ENCODE measurements at regions not wholly inside any gene's neighbourhood (a gene's known extent, or its start where the extent isn't known, plus 50 kb on each side); places are given as distances from the start of the nearest gene placed in this dataset.

DNA sequence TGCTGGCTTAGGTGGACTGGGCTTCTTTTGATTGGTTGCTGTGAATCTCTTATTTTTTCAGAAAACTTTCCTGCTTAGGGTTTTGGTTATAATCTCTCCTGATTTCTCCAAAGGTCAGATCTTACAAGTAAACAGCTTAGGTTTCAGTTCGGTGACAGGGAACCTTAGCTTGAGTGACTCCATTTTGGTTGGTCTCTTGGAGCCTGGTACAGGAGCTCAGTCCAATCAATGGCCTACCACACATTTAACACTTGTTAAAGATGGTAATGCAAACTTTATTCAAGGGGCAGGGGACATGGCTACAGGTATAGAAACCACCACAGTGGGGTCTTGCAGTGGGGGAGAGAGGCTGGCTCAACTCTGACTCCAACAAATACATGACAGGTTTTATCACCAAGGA, 180.9 kb upstream of the THBS1 start:
- no peak for TF ChIP-seq IKZF1 (IDR thresholded peaks at IDR 0.05)
- ATAC-seq, result no peak
- no peaks in the 10 kb centered on the region for H3K79me2 ChIP-seq (ENCODE audit: insufficient read depth, low read length)
- peaks cover 6% of the 10 kb centered on the region; the same call in 1 of the 2 replicates for H3K4me1 ChIP-seq (ENCODE audit: insufficient read depth, low read length)
- BruUV-seq (replicated peaks), result no TSS peak
- H3K36me3 ChIP-seq (replicated peaks in 1 of 2; ENCODE audit: control insufficient read depth in 1 of 2, insufficient read depth in 2 of 2, low read length in 2 of 2), result no peaks in the 10 kb centered on the region
- intact Hi-C loops (cut with micrococcal nuclease; ENCODE audit: unreplicated experiment) (loop anchor here (5.0 kb wide), 1 partner anchor 38 kb away; no protein-coding TSS in a partner anchor), in situ Hi-C loops (cut with HindIII; ENCODE audit: extremely low pct_ligation_motif_present, low pct_unique_long_range_greater_than_20kb) (no loop called here)
- CTCF ChIA-PET (ENCODE audit: low intra/inter-chr PET ratio, low total read pairs), result no interaction called here
- no peak overlapping the region for H3K4me2 ChIP-seq (ENCODE audit: low read depth, low read length)
- no peaks in the 10 kb centered on the region for H3K9me3 ChIP-seq (ENCODE audit: low read length)
- 89% methylated on average over 1 of the region's 1 CpG for WGBS (ENCODE audit: low lambda C conversion rate)
- POLR2A ChIA-PET, result no interaction called here
- no peak overlapping the region for H2AFZ ChIP-seq (ENCODE audit: low read length)
- no peak overlapping the region for H3K9ac ChIP-seq (ENCODE audit: insufficient read depth, low read depth, low read length)
- no peaks in the 10 kb centered on the region; a peak in 1 of 5 replicates for H3K27me3 ChIP-seq (ENCODE audit: control insufficient read depth in 1 of 2, insufficient read depth in 2 of 2, low read length in 2 of 2)
- no peak for DNase-seq (ENCODE audit: low spot score)
- no peaks in the 10 kb centered on the region for H4K20me1 ChIP-seq (ENCODE audit: insufficient read depth, low read length)
- H3K4me3 ChIP-seq (replicated peaks in 1 of 3; ENCODE audit: insufficient read depth in 1 of 3, low read depth in 2 of 3, low read length in 3 of 3), result no peak overlapping the region
- no peak overlapping the region for H3K27ac ChIP-seq (ENCODE audit: extremely low read length, insufficient read depth, low read length)
- no peak for FAIRE-seq

DNA sequence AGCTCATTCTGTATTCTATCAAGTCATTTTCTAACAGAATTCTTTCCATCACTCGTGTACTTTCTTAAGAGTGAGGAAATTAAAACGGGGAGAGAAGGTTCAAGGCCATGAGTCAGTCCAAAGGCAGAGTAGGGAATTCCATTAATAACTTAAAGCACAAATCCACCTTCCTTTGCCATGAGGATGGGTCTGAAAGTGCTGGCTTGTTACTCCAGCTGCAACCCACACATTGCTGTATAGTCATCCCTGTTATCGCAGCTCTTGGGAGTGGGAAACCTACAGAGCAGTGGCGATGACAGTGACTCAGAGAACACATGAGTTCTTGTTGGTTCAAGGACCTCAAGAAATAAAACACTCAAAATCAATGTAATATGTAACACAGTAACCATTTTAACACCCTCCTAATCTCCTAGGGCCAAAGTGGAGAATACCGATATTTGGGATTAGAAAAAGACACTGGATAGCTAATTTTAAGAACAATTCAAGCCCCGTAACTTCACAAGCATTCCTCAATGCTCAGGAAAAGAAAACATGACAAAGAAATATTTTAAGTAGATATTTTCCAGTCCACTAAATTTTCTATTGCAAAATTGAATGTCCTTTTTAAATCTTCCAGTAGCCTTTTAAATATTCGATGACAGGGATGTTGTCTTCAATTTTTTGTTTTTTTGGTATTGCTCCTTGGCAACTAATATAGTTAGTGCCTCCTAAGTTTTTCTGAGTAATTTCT, 179.9 kb upstream of the THBS1 start:
- Histone ChIP-seq H2AFZ (ENCODE audit: low read length) (no peak overlapping the region), H3K79me2 (ENCODE audit: insufficient read depth, low read length) (no peaks in the 10 kb centered on the region), H3K4me3 (replicated peaks in 1 of 3; ENCODE audit: insufficient read depth in 1 of 3, low read depth in 2 of 3, low read length in 3 of 3) (no peak overlapping the region), H3K4me1 (ENCODE audit: insufficient read depth, low read length) (peaks cover 6% of the 10 kb centered on the region; the same call in 1 of the 2 replicates), H4K20me1 (ENCODE audit: insufficient read depth, low read length) (no peaks in the 10 kb centered on the region), H3K9ac (ENCODE audit: insufficient read depth, low read depth, low read length) (no peak overlapping the region), H3K9me3 (ENCODE audit: low read length) (no peaks in the 10 kb centered on the region), H3K36me3 (replicated peaks in 1 of 2; ENCODE audit: control insufficient read depth in 1 of 2, insufficient read depth in 2 of 2, low read length in 2 of 2) (no peaks in the 10 kb centered on the region), H3K4me2 (ENCODE audit: low read depth, low read length) (no peak overlapping the region), H3K27me3 (ENCODE audit: control insufficient read depth in 1 of 2, insufficient read depth in 2 of 2, low read length in 2 of 2) (no peaks in the 10 kb centered on the region; a peak in 1 of 5 replicates), H3K27ac (ENCODE audit: extremely low read length, insufficient read depth, low read length) (no peak overlapping the region)
- BruUV-seq (replicated peaks), result no TSS peak
- WGBS (ENCODE audit: low lambda C conversion rate), result 63% methylated on average over 7 of the region's 7 CpGs
- no peak for FAIRE-seq
- in situ Hi-C loops (cut with HindIII; ENCODE audit: extremely low pct_ligation_motif_present, low pct_unique_long_range_greater_than_20kb), result no loop called here
- no peak for ATAC-seq
- intact Hi-C loops (cut with micrococcal nuclease; ENCODE audit: unreplicated experiment), result loop anchor here (5.0 kb wide), 1 partner anchor 39 kb away; no protein-coding TSS in a partner anchor
- ChIA-PET POLR2A (no interaction called here), CTCF (ENCODE audit: low intra/inter-chr PET ratio, low total read pairs) (no interaction called here)
- DNase-seq (ENCODE audit: low spot score), result no peak
- TF ChIP-seq BORCS8-MEF2B (CRISPR knock-in tag; IDR thresholded peaks at IDR 0.05) (no peak), LCORL (IDR thresholded peaks at IDR 0.05) (no peak), LCORL (CRISPR knock-in tag; IDR thresholded peaks at IDR 0.05) (no peak), GATA4 (IDR thresholded peaks at IDR 0.05; ENCODE audit: borderline replicate concordance, low read depth) (no peak), HHEX (CRISPR knock-in tag; IDR thresholded peaks at IDR 0.05) (no peak), ZNF558 (CRISPR knock-in tag; IDR thresholded peaks at IDR 0.05; ENCODE audit: borderline replicate concordance) (no peak), TGIF2 (CRISPR knock-in tag; IDR thresholded peaks at IDR 0.05) (no peak), CHD4 (IDR thresholded peaks at IDR 0.05; ENCODE audit: borderline replicate concordance, low read length) (no peak), ZBTB3 (CRISPR knock-in tag; IDR thresholded peaks at IDR 0.05; ENCODE audit: borderline replicate concordance, low read depth) (no peak)
- TF ChIP-seq, protein P1, sequence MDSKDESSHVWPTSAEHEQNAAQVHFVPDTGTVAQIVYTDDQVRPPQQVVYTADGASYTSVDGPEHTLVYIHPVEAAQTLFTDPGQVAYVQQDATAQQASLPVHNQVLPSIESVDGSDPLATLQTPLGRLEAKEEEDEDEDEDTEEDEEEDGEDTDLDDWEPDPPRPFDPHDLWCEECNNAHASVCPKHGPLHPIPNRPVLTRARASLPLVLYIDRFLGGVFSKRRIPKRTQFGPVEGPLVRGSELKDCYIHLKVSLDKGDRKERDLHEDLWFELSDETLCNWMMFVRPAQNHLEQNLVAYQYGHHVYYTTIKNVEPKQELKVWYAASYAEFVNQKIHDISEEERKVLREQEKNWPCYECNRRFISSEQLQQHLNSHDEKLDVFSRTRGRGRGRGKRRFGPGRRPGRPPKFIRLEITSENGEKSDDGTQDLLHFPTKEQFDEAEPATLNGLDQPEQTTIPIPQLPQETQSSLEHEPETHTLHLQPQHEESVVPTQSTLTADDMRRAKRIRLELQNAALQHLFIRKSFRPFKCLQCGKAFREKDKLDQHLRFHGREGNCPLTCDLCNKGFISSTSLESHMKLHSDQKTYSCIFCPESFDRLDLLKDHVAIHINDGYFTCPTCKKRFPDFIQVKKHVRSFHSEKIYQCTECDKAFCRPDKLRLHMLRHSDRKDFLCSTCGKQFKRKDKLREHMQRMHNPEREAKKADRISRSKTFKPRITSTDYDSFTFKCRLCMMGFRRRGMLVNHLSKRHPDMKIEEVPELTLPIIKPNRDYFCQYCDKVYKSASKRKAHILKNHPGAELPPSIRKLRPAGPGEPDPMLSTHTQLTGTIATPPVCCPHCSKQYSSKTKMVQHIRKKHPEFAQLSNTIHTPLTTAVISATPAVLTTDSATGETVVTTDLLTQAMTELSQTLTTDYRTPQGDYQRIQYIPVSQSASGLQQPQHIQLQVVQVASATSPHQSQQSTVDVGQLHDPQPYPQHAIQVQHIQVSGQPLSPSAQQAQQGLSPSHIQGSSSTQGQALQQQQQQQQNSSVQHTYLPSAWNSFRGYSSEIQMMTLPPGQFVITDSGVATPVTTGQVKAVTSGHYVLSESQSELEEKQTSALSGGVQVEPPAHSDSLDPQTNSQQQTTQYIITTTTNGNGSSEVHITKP (CRISPR knock-in tag; IDR thresholded peaks at IDR 0.05; ENCODE audit: low read depth), result no peak
- TF ChIP-seq, protein P2, sequence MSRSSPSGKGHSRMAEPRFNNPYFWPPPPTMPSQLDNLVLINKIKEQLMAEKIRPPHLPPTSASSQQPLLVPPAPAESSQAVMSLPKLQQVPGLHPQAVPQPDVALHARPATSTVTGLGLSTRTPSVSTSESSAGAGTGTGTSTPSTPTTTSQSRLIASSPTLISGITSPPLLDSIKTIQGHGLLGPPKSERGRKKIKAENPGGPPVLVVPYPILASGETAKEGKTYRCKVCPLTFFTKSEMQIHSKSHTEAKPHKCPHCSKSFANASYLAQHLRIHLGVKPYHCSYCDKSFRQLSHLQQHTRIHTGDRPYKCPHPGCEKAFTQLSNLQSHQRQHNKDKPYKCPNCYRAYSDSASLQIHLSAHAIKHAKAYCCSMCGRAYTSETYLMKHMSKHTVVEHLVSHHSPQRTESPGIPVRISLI (CRISPR knock-in tag; IDR thresholded peaks at IDR 0.05; ENCODE audit: borderline replicate concordance), result no peak
- TF ChIP-seq, protein P3, sequence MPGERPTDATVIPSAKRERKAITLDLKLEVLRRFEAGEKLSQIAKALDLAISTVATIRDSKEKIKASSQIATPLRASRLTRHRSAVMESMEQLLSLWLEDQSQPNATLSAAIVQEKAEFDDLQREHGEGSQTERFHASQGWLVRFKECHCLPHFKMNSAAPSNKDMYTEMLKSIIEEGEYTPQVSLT (CRISPR knock-in tag; IDR thresholded peaks at IDR 0.05; ENCODE audit: borderline replicate concordance, low read depth), result no peak
